ENCODE measurements at regions not wholly inside any gene's neighbourhood (a gene's known extent, or its start where the extent isn't known, plus 50 kb on each side); places are given as distances from the start of the nearest gene placed in this dataset.

DNA sequence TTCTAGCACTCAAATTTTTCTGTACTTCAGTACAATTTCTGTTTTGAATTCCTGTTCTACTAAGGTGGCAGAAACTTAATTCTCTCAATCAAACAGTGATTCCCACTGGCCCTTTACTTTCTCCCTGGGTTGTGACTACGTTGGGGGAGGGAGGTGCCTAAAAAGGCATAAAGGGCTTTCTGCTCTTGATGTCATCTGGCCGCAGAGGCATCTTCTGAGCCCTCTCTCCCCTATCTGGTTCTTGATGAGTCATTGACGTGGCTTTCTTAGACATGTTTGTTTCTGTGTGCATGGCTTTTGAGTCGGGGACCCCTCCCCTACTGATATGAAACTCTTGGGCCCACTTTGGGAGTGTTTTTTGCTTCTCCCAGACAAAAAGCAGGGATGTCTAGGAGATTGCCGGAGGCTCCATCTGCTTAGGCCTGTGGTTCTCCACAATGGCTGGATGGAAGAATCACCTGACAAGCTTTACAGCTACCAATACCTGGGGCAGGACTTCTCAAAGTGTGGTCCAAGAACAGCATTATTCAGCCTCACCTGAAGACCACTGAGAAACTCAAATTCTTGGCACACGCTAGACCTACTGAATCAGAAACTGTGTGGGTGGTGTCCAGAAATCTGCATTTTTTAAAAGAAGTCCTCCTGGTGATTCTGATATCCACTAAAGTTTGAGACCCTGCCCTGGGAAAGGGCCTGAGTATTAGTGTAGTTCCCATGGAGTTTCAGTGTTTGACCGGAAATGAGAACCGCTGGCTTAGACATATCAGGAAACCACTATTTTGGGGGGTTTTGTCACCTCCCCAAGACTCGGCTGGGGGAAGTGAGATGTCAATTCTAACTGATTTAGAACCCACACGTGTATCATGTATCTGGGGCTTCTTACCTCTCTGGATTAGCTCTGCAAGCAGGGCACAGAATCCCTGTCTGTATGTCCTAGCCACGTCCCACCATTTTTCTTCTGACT, 395.7 kb upstream of the PDE3A start:
- H3K36me3 Mint-ChIP-seq (ENCODE audit: low read depth) = no peaks in the 10 kb centered on the region
- no peaks in the 10 kb centered on the region for H3K27me3 ChIP-seq (ENCODE audit: control insufficient read depth in 1 of 2, insufficient read depth in 2 of 2, low read length in 2 of 2)
- H3K9me3 ChIP-seq (ENCODE audit: control insufficient read depth in 1 of 2, insufficient read depth in 1 of 2, low read length in 2 of 2) = no peaks in the 10 kb centered on the region
- no peaks in the 10 kb centered on the region for H3K4me1 ChIP-seq (ENCODE audit: insufficient read depth, low read length)
- H3K27ac ChIP-seq (ENCODE audit: low read depth in 1 of 2, low read length in 2 of 2) = no peak overlapping the region
- no peak for ATAC-seq (ENCODE audit: poor library complexity)
- H3K27me3 Mint-ChIP-seq = no peaks in the 10 kb centered on the region
- CTCF ChIA-PET = no interaction called here
- no peak for DNase-seq
- H3K4me3 Mint-ChIP-seq = no peak overlapping the region
- no peaks in the 10 kb centered on the region for H3K9me3 Mint-ChIP-seq
- no peaks in the 10 kb centered on the region for H3K36me3 ChIP-seq (ENCODE audit: insufficient read depth, low read length)
- no peak overlapping the region for H3K27ac Mint-ChIP-seq
- POLR2A ChIA-PET = no interaction called here
- intact Hi-C loops (cut with DNase I, micrococcal nuclease) = no loop called here
- H3K4me3 ChIP-seq (ENCODE audit: low read length) = no peak overlapping the region
- TF ChIP-seq, protein P1, sequence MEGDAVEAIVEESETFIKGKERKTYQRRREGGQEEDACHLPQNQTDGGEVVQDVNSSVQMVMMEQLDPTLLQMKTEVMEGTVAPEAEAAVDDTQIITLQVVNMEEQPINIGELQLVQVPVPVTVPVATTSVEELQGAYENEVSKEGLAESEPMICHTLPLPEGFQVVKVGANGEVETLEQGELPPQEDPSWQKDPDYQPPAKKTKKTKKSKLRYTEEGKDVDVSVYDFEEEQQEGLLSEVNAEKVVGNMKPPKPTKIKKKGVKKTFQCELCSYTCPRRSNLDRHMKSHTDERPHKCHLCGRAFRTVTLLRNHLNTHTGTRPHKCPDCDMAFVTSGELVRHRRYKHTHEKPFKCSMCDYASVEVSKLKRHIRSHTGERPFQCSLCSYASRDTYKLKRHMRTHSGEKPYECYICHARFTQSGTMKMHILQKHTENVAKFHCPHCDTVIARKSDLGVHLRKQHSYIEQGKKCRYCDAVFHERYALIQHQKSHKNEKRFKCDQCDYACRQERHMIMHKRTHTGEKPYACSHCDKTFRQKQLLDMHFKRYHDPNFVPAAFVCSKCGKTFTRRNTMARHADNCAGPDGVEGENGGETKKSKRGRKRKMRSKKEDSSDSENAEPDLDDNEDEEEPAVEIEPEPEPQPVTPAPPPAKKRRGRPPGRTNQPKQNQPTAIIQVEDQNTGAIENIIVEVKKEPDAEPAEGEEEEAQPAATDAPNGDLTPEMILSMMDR (IDR thresholded peaks at IDR 0.05) = no peak
- no peaks in the 10 kb centered on the region for H3K4me1 Mint-ChIP-seq (ENCODE audit: low read depth)

DNA sequence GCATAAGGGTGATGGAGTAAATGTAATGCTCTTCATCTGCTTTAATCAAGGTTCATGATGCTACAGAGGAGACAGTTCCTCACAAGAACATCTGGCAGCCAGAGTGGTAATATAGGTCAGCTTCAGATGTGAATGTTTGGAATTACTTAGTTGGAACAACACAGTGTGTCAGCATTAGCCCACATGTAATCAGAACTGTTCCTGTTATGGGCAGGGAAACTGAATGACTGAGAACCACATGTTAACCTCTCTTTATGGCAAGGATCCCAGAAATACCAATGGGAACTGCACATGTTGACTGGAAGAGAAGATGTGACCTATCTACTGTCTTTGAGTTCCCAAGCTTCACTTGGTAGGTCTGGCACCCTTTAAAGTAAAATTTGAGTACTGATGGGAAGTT, 390.1 kb upstream of the PDE3A start:
- intact Hi-C loops (cut with DNase I, micrococcal nuclease) = no loop called here

DNA sequence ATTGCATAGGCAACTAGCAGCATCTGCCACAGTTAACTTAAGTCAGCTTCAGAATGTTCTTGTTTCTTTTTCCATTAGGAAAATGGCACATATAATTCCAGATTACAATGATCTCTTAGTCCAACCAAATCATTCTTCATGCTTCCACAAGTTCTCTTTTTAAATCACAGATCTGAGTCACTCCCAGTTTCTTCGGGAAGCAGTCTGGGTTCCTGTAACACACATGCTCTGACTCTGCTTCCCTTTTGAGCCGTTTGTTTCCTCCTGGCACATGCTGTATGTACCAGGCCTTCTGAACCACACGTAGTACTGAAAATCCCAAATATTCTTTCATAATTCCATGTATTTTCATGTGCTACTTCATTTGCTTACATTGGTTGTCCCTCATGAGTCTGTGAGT, 388.8 kb upstream of the PDE3A start:
- DNase-seq = no peak
- no peaks in the 10 kb centered on the region for H3K27me3 Mint-ChIP-seq
- H3K27me3 ChIP-seq (ENCODE audit: control insufficient read depth in 1 of 2, insufficient read depth in 2 of 2, low read length in 2 of 2) = no peaks in the 10 kb centered on the region
- ChIA-PET POLR2A (no interaction called here), CTCF (no interaction called here)
- no peak overlapping the region for H3K27ac Mint-ChIP-seq
- intact Hi-C loops (cut with DNase I, micrococcal nuclease) = no loop called here
- H3K36me3 ChIP-seq (ENCODE audit: insufficient read depth, low read length) = no peaks in the 10 kb centered on the region
- no peak overlapping the region for H3K27ac ChIP-seq (ENCODE audit: low read depth in 1 of 2, low read length in 2 of 2)
- TF ChIP-seq, protein P1 (IDR thresholded peaks at IDR 0.05) = no peak
- H3K9me3 Mint-ChIP-seq = no peaks in the 10 kb centered on the region
- no peaks in the 10 kb centered on the region for H3K4me1 Mint-ChIP-seq (ENCODE audit: low read depth)
- H3K36me3 Mint-ChIP-seq (ENCODE audit: low read depth) = no peaks in the 10 kb centered on the region
- no peaks in the 10 kb centered on the region for H3K4me1 ChIP-seq (ENCODE audit: insufficient read depth, low read length)
- no peak overlapping the region for H3K4me3 Mint-ChIP-seq
- no peaks in the 10 kb centered on the region for H3K9me3 ChIP-seq (ENCODE audit: control insufficient read depth in 1 of 2, insufficient read depth in 1 of 2, low read length in 2 of 2)
- no peak for ATAC-seq (ENCODE audit: poor library complexity)
- no peak overlapping the region for H3K4me3 ChIP-seq (ENCODE audit: low read length)

More for the DNA sequence above, 390.1 kb upstream of the PDE3A start:
- no peaks in the 10 kb centered on the region for H3K9me3 ChIP-seq (ENCODE audit: control insufficient read depth in 1 of 2, insufficient read depth in 1 of 2, low read length in 2 of 2)
- Mint-ChIP-seq H3K4me1 (ENCODE audit: low read depth) (no peaks in the 10 kb centered on the region), H3K27ac (no peak overlapping the region), H3K9me3 (no peaks in the 10 kb centered on the region), H3K36me3 (ENCODE audit: low read depth) (no peaks in the 10 kb centered on the region), H3K4me3 (no peak overlapping the region), H3K27me3 (no peaks in the 10 kb centered on the region)
- DNase-seq = no peak
- H3K36me3 ChIP-seq (ENCODE audit: insufficient read depth, low read length) = no peaks in the 10 kb centered on the region
- H3K4me3 ChIP-seq (ENCODE audit: low read length) = no peak overlapping the region
- H3K4me1 ChIP-seq (ENCODE audit: insufficient read depth, low read length) = no peaks in the 10 kb centered on the region
- ChIA-PET POLR2A (no interaction called here), CTCF (no interaction called here)
- no peak for ATAC-seq (ENCODE audit: poor library complexity)
- TF ChIP-seq, protein P1 (IDR thresholded peaks at IDR 0.05) = no peak
- no peak overlapping the region for H3K27ac ChIP-seq (ENCODE audit: low read depth in 1 of 2, low read length in 2 of 2)
- no peaks in the 10 kb centered on the region for H3K27me3 ChIP-seq (ENCODE audit: control insufficient read depth in 1 of 2, insufficient read depth in 2 of 2, low read length in 2 of 2)

Data from CD4-positive, alpha-beta T cell (primary cell).